Loucy (cell line): ENCODE measurements at regions not wholly inside any gene's neighbourhood (a gene's known extent, or its start where the extent isn't known, plus 50 kb on each side); places are given as distances from the start of the nearest gene placed in this dataset.

Experiments
- H2AFZ ChIP-seq: fragments of 200-600 bp; sonication (generic); 2 replicates; pipeline ENCODE4 v1.6.0; 2016; ENCODE audit warnings: antibody characterized with exemption, mild to moderate bottlenecking, low read length, moderate library complexity
- H3F3A ChIP-seq: fragments of 200-600 bp; 2 replicates; pipeline ENCODE4 v1.6.0; 2016; ENCODE audit warnings: antibody characterized with exemption, low read depth, mild to moderate bottlenecking
- H3K27me3 ChIP-seq: fragments of 200-600 bp; sonication (generic); 2 replicates; pipeline ENCODE4 v1.6.1; 2014; ENCODE audit warnings: low read length, mild to moderate bottlenecking; ENCODE audit not compliant: insufficient read depth, poor library complexity, severe bottlenecking
- H3K36me3 ChIP-seq: fragments of 200-600 bp; sonication (generic); 2 replicates; pipeline ENCODE4 v1.6.1; 2016; ENCODE audit warnings: low read length; ENCODE audit not compliant: insufficient read depth
- H3K4me1 ChIP-seq: fragments of 200-600 bp; sonication (generic); 2 replicates; pipeline ENCODE4 v1.5.1; 2014; ENCODE audit warnings: low read length, mild to moderate bottlenecking; ENCODE audit not compliant: insufficient read depth, poor library complexity, severe bottlenecking
- H3K4me2 ChIP-seq: fragments of 200-600 bp; sonication (generic); 2 replicates; pipeline ENCODE4 v1.6.0; 2014; ENCODE audit warnings: antibody characterized with exemption, low read length, low read depth, mild to moderate bottlenecking; ENCODE audit not compliant: poor library complexity, severe bottlenecking
- H3K4me3 ChIP-seq: fragments of 200-600 bp; sonication (generic); 2 replicates; pipeline ENCODE4 v1.5.1; 2014; ENCODE audit warnings: low read length, mild to moderate bottlenecking, mixed read lengths; ENCODE audit not compliant: poor library complexity, severe bottlenecking
- H3K79me2 ChIP-seq: fragments of 200-600 bp; sonication (generic); 2 replicates; pipeline ENCODE4 v1.6.1; 2014; ENCODE audit warnings: low read length; ENCODE audit not compliant: insufficient read depth
- H3K9ac ChIP-seq: fragments of 200-600 bp; sonication (generic); 2 replicates; pipeline ENCODE4 v1.6.0; 2014; ENCODE audit warnings: mild to moderate bottlenecking, low read depth, low read length, moderate library complexity; ENCODE audit not compliant: poor library complexity, severe bottlenecking
- H3K9me2 ChIP-seq: fragments of 200-600 bp; sonication (generic); replicated peaks from 2 replicates; pipeline ENCODE4 v1.6.1; 2016; ENCODE audit warnings: low read depth, low read length, mixed read lengths
- H3K9me3 ChIP-seq: fragments of 200-600 bp; sonication (generic); 2 replicates; pipeline ENCODE4 v1.6.1; 2014; ENCODE audit warnings: mild to moderate bottlenecking, antibody characterized with exemption, low read length, low read depth; ENCODE audit not compliant: insufficient read depth
- H4K20me1 ChIP-seq: fragments of 200-600 bp; sonication (generic); 2 replicates; pipeline ENCODE4 v1.6.0; 2014; ENCODE audit warnings: antibody characterized with exemption, low read length, mild to moderate bottlenecking; ENCODE audit not compliant: insufficient read depth, poor library complexity, severe bottlenecking
- CTCF ChIP-seq: fragments of 200-600 bp; sonication (generic); conservative IDR thresholded peaks from 2 replicates; pipeline ENCODE4 v1.5.1; 2014; ENCODE audit warnings: mild to moderate bottlenecking, antibody characterized with exemption, low read length
- EZH2phosphoT487 ChIP-seq: fragments of 200-600 bp; IDR thresholded peaks from 2 replicates; pipeline ENCODE4 v1.6.1; 2018; ENCODE audit warnings: antibody characterized with exemption, mild to moderate bottlenecking, moderate library complexity, borderline replicate concordance

DNA sequence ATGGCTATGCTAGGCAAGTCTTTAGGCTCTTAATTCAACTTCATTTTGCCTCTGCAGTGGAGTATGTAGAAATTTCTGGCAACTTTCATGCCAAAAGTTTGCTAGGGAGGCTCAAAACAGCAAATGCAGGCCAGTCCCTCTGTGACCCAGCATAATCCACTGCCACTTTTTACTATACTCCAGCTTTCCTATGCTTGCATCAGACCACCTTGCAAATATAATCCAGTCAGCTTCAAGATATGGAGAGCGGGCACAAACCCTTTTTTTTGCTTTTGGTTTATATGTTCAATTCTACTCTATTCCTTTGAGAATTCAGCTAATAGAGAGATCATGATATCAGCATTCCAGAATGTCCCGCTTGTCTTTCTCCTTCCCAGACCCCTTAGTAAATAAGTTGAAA lies 192.0 kb upstream of the PABPC4L start:
- TF ChIP-seq CTCF (no peak), EZH2phosphoT487 (no peak)
- H2AFZ ChIP-seq: no peak overlapping the region
- no peaks in the 10 kb centered on the region for H3F3A ChIP-seq

GRCh38 chr4:134390319-134390718 lies 188.7 kb upstream of the PABPC4L start:
- Histone ChIP-seq H3K36me3 (no peaks in the 10 kb centered on the region), H3K9me2 (no peaks in the 10 kb centered on the region), H3K4me3 (no peak overlapping the region), H3K27me3 (no peaks in the 10 kb centered on the region), H3K79me2 (no peaks in the 10 kb centered on the region), H3K4me1 (no peaks in the 10 kb centered on the region), H3K9me3 (0 out of 2 replicates have a peak, but pooled peaks cover 3% of the 10 kb centered on the region), H4K20me1 (no peaks in the 10 kb centered on the region), H2AFZ (no peak overlapping the region), H3K9ac (no peak overlapping the region), H3F3A (no peaks in the 10 kb centered on the region), H3K4me2 (no peak overlapping the region)
- TF ChIP-seq CTCF (no peak), EZH2phosphoT487 (no peak)

More for the DNA sequence above, 192.0 kb upstream of the PABPC4L start:
- H3K36me3 ChIP-seq: no peaks in the 10 kb centered on the region
- peaks cover 4% of the 10 kb centered on the region; the same call in 1 of the 2 replicates for H3K9me3 ChIP-seq
- no peak overlapping the region for H3K4me3 ChIP-seq
- H3K9ac ChIP-seq: no peak overlapping the region
- no peaks in the 10 kb centered on the region for H3K27me3 ChIP-seq
- H3K4me2 ChIP-seq: no peak overlapping the region
- H3K79me2 ChIP-seq: no peaks in the 10 kb centered on the region
- no peaks in the 10 kb centered on the region for H3K9me2 ChIP-seq
- H4K20me1 ChIP-seq: no peaks in the 10 kb centered on the region
- no peaks in the 10 kb centered on the region for H3K4me1 ChIP-seq

- Histone ChIP-seq H3K36me3 (no peaks in the 10 kb centered on the region), H3K4me1 (no peaks in the 10 kb centered on the region), H3F3A (no peaks in the 10 kb centered on the region), H2AFZ (no peak overlapping the region), H3K27me3 (no peaks in the 10 kb centered on the region), H3K4me3 (no peak overlapping the region), H3K79me2 (no peaks in the 10 kb centered on the region), H4K20me1 (no peaks in the 10 kb centered on the region), H3K9me3 (no peaks in the 10 kb centered on the region), H3K4me2 (no peak overlapping the region), H3K9me2 (no peaks in the 10 kb centered on the region), H3K9ac (no peak overlapping the region)
- TF ChIP-seq EZH2phosphoT487 (no peak), CTCF (no peak)
These were observed 186.8 kb upstream of the PABPC4L start for GRCh38 chr4:134388351-134388750.
